ENCODE measurements at regions not wholly inside any gene's neighbourhood (a gene's known extent, or its start where the extent isn't known, plus 50 kb on each side); places are given as distances from the start of the nearest gene placed in this dataset.
"Not testable (repeated sequence)": the region's sequence is repeated elsewhere in the genome, so short reads cannot be mapped to it uniquely, and the experiment has no call there.

DNA sequence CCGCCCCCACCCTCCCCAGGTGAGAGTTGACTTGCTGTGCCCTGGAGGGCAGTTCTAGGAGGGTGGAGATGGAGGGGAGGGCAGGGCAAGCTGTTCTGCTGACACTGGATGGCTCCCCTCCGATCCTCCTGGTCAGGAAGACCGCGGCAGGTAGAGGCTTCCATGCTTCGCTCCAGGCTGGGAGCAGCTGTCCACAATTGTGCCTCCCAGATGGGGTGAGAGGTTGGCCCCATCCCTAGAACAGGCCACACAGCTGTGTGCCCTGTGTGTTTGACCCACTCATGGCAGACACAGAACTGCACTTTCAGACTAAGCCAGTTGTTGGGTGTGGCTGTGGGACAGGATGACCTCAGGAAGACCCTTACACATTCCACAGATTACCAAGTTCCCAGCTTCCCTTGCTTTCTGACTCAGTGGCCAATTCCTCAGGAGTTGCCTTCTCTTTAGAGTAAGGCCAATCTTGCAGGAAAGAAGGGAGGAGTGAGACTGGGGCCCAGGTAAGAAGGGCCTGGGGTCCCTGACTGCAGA, 72.1 kb upstream of the HSPA9 start:
- DNase-seq = no peak

DNA sequence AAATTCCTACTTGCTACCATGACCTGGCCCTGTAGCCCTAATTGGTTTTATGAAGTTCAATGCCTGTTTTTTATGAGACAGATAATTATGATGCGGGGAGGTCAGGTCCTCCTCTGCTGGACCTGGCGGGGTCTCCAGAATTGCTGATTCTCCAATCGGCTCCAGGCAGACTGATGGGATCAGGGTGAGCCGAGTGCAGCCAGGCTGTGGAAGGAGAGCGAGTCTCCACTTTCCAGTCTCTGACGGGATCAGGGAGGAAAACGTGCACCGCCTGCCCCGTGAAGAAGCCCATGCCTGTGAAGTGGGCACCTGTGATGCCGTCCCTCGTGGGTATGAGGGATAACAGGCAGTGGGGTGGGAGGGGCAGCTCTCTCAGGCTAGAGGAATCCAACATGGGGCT, 71.5 kb upstream of the HSPA9 start:
- no peak for DNase-seq

DNA sequence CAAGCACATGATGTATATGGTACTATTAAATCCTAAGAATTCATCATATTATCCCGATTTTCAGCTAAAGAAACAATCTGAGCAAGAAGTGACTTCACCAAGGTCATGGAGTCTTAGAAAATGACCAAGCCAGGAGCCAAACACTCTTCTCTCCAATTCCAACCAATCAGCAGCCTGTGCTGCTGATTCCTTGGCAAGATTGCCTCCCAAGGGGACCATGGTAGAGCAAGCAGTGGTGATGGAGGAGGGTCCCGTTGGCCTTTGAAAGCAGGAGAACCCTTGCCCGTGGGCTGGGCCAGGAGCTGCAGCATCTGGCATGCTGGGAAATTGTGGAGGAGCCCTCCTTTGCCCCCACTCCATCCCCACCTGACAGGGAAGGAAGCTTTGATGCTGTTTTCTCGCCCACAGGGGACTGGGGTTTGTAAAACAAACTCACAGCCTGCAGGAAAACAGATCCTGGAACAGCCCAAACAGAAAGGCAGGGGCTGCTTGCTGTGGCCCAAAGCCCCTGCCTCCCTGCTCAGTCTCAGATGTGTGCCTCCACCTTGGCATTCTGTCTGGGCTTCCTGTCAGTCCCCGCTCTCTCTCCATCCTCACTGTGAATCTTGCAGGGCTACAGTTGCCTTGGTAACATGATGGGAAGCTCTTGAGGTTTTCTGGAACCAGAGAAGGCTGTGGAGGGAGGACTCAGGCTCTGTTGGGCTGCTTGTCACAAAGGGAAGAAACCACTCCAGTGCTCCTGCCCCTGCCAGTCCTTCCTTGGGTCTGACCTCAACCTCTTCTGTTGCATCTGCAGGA, 70.8 kb upstream of the HSPA9 start:
- DNase-seq = no peak

DNA sequence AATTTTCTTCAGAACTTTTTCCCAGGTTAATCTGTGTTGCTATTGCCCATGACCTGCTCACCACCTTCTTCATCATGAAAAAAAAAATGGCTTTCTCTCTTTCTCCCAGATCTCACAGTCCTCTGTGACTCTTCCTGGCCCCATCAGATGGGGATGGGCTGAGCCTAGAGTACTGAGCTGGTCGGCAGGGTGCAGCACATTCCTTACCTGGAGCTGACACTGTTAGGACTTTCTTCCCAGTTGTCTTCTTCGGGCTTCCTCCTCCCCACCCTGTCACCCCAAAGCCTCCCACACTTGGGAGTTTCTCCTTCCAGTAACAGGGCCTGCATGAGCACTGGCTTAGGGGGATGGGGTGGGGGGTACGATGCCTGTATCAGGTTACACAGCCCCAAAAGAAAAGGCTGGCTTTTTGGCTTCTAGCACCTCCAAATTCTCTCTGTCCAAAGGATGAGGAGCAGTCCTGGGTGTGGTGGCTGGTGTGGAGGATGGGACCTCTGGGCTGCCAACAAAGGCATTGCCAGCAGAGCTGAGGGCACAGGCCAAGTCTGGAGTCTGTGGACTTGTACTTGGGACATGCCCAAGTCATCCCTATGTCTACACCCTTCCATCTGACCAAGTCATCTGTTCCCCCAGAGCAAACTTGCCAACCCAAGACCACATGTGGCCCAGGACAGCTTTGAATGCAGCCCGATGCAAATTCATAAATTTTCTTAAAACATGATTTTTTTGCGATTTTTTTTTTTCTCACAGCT, 68.0 kb upstream of the HSPA9 start:
- DNase-seq = no peak

DNA sequence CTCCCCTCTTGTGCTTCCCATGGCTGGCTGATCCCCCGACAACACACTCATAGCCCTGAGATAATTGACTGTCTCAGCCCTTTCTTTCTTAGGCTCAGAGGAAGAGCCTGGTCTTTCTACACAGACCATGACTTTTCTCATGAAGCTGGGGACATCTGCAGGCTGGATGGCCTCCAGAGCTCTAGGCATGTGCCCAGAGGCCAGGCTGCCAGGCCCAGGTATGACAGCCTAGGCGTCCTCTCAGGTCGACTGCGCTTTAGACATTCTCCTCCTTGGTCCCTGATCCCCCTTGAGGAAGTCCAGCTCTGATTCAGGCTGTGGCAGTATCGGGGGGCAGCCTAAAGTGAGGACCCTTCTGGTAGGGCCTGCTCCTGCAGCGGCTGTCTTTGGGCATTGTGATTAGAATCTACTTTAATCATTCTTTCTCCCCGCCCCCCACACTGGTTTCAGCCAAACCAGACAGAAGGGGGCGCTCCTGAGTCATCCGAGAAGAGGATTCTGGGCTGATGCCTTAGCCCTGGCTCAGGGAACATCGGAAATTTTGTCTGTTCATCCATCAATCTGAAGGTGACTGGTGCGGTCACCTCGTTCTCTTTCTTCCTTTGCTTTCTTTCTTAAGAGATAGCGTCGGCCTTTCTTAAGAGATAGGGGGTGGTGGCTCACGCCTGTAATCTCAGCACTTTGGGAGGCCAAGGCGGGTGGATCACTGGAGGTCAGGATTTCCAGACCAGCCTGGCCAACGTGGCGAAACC, 66.5 kb upstream of the HSPA9 start:
- peak; percentile 37 to 42 for DNase-seq

DNA sequence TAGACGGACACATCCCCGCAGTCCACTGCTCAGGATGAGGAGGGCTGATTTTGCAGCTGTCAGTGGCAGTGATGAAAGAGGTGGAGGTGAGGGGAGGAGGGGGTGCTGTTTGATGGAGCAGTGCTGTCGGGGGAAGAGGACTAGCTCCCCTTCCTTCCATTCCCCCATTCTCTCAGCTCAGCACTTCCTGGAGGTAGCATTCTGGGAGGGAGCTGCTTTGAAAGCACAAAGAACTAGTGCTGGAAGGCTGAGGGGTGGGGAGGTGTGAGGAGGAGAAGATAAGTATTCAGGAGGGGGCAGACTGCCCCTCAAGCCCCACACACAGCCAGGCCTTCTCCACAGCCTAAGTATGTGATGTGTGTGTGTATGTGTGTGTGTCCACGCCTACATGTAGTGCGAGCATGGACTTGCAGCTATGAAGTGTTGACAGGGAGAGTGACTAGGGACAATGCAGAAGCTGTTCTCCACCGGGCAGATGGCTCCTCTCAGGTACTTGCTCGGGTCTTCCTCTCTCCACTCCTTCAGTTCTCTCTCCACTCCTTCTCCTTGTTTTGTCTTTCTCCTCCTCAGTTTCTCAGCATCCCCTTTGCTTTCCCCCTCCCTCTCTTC, 65.5 kb upstream of the HSPA9 start:
- DNase-seq = no peak

DNA sequence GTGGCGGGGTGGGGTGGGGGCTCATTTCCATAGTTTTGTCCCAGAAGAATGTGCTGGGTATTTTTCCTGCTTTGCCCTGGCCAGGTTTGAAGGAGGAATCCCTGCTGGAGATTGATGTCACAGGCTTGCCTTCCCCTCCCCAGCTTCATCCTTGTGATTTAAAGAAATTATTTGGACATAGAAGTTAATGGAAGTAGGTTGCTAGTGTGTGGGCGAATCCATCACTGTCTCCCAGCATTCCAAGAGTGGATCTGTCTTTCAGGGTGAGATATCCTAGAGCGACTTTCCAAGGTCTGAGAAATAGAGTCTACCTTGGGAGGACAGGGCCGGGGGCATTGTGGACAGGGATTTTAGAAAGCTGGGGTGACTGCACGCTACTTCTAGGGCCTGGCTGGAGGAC, 64.9 kb upstream of the HSPA9 start:
- DNase-seq = no peak

DNA sequence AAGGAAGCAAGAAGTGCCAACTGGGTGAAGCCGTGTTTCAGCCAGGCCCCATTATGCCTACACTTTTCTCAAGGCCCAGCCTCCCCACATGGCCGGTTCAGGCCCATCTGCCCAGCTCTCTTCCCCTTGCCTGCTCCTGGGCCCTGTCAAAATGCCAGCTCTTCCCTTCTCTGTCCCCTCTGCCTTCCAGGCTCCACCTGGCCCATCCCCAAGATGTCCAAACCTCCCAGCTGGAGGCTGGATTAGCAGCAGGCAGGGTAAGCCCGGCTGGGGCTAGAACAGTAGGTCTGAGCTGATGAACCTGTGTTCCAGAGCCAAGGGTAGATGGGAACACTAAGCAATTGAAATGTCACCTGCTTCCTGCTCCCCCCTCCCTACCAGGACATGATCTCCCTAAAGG, 64.1 kb upstream of the HSPA9 start:
- DNase-seq = no peak

DNA sequence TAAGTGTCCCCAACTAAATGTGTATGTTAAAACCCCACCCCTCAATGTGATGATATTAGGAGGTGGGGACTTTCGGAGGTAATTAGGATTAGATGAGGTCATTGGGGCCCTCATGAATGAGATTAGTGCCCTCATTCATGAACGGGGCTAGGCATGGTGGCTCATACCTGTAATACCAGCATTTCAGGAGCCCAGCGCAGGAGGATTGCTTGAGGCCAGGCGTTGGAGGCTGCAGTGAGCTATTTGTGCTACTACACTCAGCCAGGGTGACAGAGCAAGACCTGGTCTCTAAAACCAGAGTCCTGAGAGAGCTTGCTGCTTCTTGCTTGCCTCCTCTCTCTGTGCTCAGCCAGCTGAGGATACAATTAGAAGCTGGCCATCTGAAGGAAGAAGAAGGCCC, 62.1 kb upstream of the HSPA9 start:
- DNase-seq = no peak

DNA sequence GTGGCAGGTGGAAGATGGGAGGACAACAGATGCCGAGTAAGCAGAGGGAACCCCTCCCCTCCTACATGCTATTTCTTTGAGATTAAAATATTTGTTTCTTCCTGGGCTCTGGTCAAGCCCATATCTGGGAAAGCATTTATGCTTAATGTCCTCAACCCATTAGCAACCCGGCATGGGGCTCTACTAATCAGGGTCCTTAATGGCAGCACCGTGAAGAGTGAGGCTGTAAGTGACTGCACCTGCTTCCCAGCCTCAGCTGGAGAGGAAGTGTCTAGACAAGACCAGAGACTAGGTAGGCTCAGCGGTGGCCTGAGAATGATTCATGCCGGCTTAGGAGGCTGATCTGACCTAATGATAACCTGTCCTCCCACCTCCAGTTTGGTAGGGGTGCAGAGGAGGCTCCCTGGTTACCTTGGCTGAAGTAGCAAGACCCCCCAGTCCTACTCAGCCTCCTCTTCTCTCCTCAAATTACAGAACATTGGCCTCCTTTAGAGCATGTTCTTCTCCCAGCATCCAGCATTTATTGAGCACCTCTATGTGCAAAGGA, 61.3 kb upstream of the HSPA9 start:
- DNase-seq = peak in 1 of 2 experiments; percentile 35

DNA sequence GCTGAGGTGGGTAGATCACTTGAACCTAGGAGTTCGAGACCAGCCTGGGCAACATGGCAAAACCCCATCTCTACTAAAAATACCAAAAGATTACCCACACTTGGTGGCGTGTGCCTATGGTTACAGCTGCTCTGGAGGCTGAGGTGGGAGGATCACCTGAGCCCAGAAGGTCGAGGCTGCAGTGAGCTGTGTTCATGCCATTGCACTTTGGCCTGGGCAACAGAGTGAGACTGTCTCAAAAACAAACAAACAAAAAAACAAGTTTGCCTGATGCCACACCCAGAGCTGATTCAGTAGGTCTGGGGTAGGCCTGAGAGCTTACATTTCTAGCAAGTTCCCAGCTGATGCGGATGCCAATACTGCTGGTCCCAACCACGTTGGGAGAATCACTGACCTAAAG, 60.5 kb upstream of the HSPA9 start:
- no peak for DNase-seq

DNA sequence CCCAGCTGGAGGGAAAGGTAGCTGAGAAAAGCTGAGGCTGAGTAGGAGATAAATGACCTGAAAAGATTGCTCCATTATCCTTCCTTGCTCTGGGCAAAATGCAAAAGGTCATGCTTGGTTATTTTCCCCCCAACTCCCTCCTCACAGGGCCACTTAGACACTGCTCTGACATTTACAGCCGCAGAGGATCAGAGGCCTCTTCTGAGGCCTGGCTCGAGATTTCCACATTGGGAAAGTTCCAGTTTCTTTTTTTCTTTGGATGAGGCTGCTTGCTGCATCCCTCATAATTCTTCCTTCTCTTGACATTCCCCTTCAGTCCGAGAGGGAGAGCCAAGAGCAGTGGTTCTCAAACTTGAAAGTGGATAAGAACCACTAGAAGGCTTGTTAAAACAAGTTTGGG, 60.1 kb upstream of the HSPA9 start:
- no peak for DNase-seq

DNA sequence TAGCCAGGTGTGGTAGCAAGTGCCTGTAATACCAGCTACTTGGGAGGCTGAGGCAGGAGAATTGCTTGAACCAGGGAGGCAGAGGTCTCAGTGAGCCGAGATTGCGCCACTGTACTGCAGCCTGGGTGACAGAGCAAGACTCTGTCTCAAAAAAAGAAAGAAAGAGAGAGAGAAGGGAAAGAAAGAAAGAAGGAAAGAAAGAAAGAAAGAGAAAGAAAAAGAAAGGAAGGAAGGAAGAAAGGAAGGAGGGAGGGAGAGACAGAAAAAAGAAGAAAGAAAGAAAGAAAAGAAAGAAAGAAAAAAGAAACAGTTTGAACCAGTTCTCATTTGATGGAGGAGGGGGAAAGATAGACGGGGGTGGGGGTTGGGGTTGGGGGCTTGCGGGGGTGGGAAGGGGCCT, 59.6 kb upstream of the HSPA9 start:
- not testable (repeated sequence) for DNase-seq

DNA sequence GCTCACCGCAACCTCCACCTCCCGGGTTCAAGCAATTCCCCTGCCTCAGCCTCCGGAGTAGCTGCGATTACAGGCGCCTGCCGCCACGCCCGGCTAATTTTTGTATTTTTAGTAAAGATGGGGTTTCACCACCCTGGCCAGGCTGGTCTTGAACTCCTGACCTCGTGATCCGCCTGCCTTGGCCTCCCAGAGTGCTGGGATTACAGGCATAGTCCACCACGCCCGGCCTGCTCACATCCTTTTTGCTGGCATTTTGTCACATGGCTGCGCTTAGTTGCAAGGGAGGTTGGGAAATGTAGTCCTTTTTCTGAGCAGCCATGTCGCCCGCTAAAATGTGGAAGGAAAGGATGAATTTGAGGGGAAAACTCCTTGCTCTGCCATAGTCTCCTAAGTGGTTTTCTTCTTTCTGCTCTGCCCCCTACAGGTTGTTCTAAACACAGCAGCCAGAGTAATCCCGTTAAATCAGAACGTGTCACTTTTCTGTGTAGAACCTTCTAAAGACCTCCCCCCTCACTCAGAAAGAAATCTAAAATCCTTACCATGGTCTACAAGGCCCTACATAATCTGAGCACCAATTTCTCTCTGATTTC, 57.8 kb upstream of the HSPA9 start:
- no peak for DNase-seq

DNA sequence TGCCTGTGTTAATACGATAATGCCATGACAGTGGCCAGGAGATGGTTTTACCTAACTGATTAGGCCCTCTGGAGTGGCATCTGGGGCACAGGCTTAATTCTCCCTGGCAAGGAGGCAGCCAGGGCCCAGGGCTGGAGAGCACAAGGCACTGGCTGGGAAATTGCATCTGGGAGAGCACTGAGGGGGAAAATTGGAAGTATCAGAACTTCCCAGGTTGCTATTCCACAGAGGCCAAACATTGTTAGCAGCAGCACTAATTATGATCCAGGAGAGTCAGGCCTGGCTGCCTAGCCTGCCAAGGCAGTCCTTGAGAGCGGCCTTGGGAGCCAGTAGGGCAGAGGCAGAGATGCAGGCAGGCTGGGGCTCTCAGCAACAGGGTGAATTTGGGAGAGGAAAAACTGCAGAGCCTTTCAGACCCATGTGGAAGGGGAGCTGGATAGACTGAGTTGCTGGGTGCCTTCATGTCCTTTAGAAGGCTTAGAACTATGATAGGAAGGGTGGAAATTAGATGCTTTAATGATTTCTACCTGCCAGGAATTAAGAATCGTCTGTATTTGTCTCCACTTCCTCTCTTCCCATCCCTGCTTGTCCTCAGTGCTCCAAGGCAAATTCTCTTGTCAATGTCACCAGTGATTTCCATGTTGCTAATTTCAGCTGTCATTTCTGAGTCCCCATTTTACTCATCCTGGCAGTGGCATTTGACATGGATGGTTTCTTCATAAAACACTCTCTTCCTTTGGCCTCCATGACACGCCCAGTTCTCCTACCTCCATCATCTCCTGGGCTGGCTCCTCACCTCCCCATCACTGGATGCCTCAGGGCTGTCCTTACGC, 56.1 kb upstream of the HSPA9 start:
- DNase-seq = no peak

DNA sequence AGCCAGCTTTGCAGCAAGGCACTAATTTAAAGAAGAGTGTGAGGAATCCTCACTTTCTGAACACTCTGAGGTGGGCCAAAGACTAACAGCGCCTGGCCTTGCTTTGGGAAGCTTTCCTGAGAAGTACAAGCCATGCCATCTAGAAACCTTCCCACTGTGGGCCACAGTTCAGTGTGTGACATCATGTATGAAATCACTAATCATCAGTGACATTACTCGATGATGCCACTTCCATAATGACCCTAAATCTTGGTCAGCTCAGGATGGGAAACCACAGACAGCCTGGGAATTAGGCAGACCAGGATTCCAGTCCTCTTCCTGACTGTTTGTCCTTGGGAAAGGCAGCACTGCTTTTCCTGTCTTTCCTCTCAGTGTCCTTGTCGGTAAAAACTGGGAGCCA, 54.2 kb upstream of the HSPA9 start:
- no peak for DNase-seq

DNA sequence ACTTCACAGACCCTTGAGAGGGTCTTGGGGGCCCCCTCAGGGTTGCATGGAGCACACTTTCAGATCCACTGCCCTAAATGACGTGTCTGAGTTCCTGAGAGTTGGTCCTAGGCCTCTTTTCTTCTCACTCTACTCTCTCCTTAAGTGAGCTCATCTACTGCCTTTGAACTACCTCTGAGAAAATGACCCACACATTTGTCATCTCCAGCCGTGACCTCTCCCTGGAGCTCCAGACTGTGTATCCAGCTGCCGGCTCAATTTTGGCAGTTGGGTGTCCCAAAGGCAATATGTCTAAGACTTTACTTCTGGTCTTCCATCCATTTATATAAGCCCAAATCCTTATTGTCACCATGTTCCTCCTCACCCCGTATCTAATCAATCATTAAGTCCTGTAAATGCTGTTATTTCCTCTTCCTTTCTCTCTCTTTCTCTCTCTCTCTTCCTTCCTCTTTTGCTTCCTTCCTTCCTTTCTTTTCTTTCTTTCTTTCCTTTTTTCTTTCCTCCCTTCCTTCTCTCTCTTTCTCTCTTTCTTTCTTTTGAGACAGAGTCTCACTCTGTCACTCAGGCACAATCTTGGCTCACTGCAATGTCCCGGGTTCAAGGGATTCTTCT, 51.2 kb upstream of the HSPA9 start:
- no peak for DNase-seq

DNA sequence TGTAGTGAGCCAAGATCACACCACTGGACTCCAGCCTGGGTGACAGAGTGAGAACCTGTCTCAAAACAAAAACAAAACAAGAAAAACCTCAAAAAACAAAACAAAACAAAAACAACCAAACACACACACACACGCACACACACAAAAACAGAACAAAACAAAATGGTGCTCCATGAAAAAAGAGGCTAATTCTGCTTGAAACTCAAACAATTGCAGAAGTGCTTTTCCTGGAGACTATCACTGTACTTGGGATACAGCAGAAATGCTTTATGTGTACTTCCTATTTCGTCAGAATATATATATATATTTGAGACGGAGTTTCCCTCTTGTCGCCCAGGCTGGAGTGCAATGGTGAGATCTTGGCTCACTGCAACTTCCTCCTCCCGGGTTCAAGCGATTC, 49.9 kb upstream of the HSPA9 start:
- no peak for DNase-seq
